ENCODE measurements at regions not wholly inside any gene's neighbourhood (a gene's known extent, or its start where the extent isn't known, plus 50 kb on each side); places are given as distances from the start of the nearest gene placed in this dataset.

GRCh38 chr3:25895443-25895842 lies 105.6 kb downstream of the OXSM start:
- TF ChIP-seq CTCF (IDR thresholded peaks at IDR 0.05) (no peak), POLR2A (IDR thresholded peaks at IDR 0.05) (no peak)

Data from vagina (tissue), 2 donors.